HG03558 (cell line): ENCODE measurements at regions not wholly inside any gene's neighbourhood (a gene's known extent, or its start where the extent isn't known, plus 50 kb on each side); places are given as distances from the start of the nearest gene placed in this dataset.

ENCODE experiments used
- ATAC-seq: cut with Tn5 transposase; IDR thresholded peaks from one replicate; pipeline ENCODE4 v1.9.1; 2021; ENCODE audit warnings: moderate number of reproducible peaks; ENCODE audit not compliant: unreplicated experiment; ENCODE audit errors: extremely low read depth

- ATAC-seq: no peak
These were observed 920.2 kb downstream of the GRIK2 start for GRCh38 chr6:102313699-102314098.

GRCh38 chr6:102309700-102310099 is 916.2 kb downstream of the GRIK2 start:
- no peak for ATAC-seq

DNA sequence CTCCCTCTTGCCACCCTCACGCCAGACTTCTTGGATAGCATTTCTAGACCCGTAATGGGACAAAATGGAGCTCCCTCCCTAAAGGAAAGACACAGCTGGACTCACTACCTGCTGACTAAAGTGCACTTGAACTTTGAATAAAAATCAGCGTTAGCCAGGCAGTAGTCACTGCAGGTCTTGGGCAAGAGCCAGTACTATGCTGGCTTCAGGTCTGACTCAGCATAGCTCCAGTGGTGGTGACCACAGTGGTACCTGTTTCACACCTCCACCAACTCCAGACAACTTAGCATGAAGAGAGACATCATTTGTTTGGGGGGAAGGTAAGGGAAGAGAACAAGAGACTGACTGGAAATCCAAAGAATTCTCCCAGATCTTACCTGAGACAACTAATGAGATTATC is 906.8 kb downstream of the GRIK2 start:
- no peak for ATAC-seq

GRCh38 chr6:102298051-102298450 is 904.5 kb downstream of the GRIK2 start:
- no peak for ATAC-seq
